Panc1 (cell line): ENCODE measurements at regions not wholly inside any gene's neighbourhood (a gene's known extent, or its start where the extent isn't known, plus 50 kb on each side); places are given as distances from the start of the nearest gene placed in this dataset.

Source experiments
- ATAC-seq: fragments of 200-7000 bp; cut with Tn5 transposase; 2 replicates; pipeline ENCODE4 v1.9.1; 2020; ENCODE audit warnings: mild to moderate bottlenecking, moderate library complexity
- BruUV-seq: library from RNA; stranded (reverse); fragments of 400-500 nt; replicated peaks from 2 replicates; lab custom pipeline; 2021; lab: Mats Ljungman, UMichigan
- CTCF ChIA-PET: fragments of 300-600 bp; sonication (Branson Sonifier 250); formaldehyde crosslinking; loops from one replicate; lab custom pipeline; 2022; ENCODE audit warnings: antibody characterized with exemption; lab: Charles Lee
- POLR2A ChIA-PET: fragments of 300-600 bp; sonication (Branson Sonifier 250); formaldehyde crosslinking; loops from one replicate; lab custom pipeline; 2022; ENCODE audit warnings: antibody characterized with exemption; lab: Charles Lee
- DNase-seq: peaks from one replicate; pipeline ENCODE4 v3.0.0-alpha.2; 2010; ENCODE audit warnings: low read depth, low spot score
- H3K27ac ChIP-seq: 2 replicates; pipeline ENCODE4 v1.5.1; 2011; ENCODE audit warnings: mild to moderate bottlenecking, low read length, inconsistent platforms
- H3K27me3 ChIP-seq: fragments of 200-500 bp; sonication (Bioruptor generic); 2 replicates; pipeline ENCODE4 v1.6.0; 2014; ENCODE audit warnings: low read length, inconsistent platforms; ENCODE audit not compliant: control insufficient read depth, insufficient read depth
- H3K36me3 ChIP-seq: fragments of 200-500 bp; sonication (Bioruptor generic); 2 replicates; pipeline ENCODE4 v1.5.1; 2014; ENCODE audit warnings: inconsistent platforms, mild to moderate bottlenecking, low read length, moderate library complexity; ENCODE audit not compliant: control insufficient read depth, insufficient read depth
- H3K4me1 ChIP-seq: 2 replicates; pipeline ENCODE4 v1.5.1; 2011; ENCODE audit warnings: inconsistent platforms, mild to moderate bottlenecking, low read length, moderate library complexity; ENCODE audit not compliant: control insufficient read depth, insufficient read depth
- H3K4me3 ChIP-seq, 2 experiments: 2 replicates each; pipeline ENCODE4 v1.5.1; 2011 to 2012; ENCODE audit warnings: low read depth in 2 of 2, low read length in 2 of 2, mild to moderate bottlenecking in 2 of 2, inconsistent platforms in 1 of 2, moderate library complexity in 1 of 2
- H3K9me3 ChIP-seq: fragments of 200-500 bp; sonication (Bioruptor generic); 2 replicates; pipeline ENCODE4 v1.5.1; 2014; ENCODE audit warnings: low read depth, mild to moderate bottlenecking, inconsistent platforms, low read length, moderate library complexity; ENCODE audit not compliant: control insufficient read depth, insufficient read depth
- CTCF ChIP-seq: fragments of 450-650 bp; IDR thresholded peaks from 2 replicates; pipeline ENCODE4 v1.5.1; 2017; ENCODE audit warnings: mild to moderate bottlenecking
- POLR2AphosphoS5 ChIP-seq: IDR thresholded peaks from 2 replicates; pipeline ENCODE4 v1.6.1; 2012; ENCODE audit warnings: mild to moderate bottlenecking, low read depth, low read length, moderate library complexity
- REST ChIP-seq, 2 experiments: IDR thresholded peaks; 2 replicates each; pipeline ENCODE4 v1.6.1; 2011 to 2012; ENCODE audit warnings: low read depth in 2 of 2, control low read depth in 1 of 2, low read length in 1 of 2, mild to moderate bottlenecking in 1 of 2, moderate library complexity in 1 of 2; ENCODE audit not compliant: insufficient read depth in 1 of 2
- SIN3A ChIP-seq: IDR thresholded peaks from 2 replicates; pipeline ENCODE4 v1.6.1; 2012; ENCODE audit warnings: low read depth, mild to moderate bottlenecking, low read length, moderate library complexity, borderline replicate concordance; ENCODE audit not compliant: insufficient read depth
- TCF7L2 ChIP-seq: IDR thresholded peaks from 2 replicates; pipeline ENCODE4 v1.6.1; 2011; ENCODE audit warnings: mild to moderate bottlenecking, low read depth, low read length, inconsistent platforms
- in situ Hi-C: cut with HindIII; loops from 2 replicates; pipeline ENCODE4 v1.10.0; 2016; ENCODE audit warnings: low sequenced_read_pairs, low pct_unique_long_range_greater_than_20kb
- intact Hi-C: fragments of 100-400 bp; cut with micrococcal nuclease; formaldehyde crosslinking; loops from one replicate; pipeline ENCODE4 v1.10.0; 2022; ENCODE audit not compliant: unreplicated experiment

GRCh38 chr1:73097917-73098316 lies 815.6 kb upstream of the NEGR1 start:
- H3K4me1 ChIP-seq = no peaks in the 10 kb centered on the region
- no peak for ATAC-seq
- no peaks in the 10 kb centered on the region for H3K9me3 ChIP-seq
- DNase-seq = no peak
- H3K27me3 ChIP-seq = no peaks in the 10 kb centered on the region
- H3K27ac ChIP-seq = no peak overlapping the region
- CTCF ChIA-PET = no interaction called here
- POLR2A ChIA-PET = interaction anchor here (0.6 kb wide), 1 partner anchor 1546 kb away, joined by 3 read pairs; no protein-coding TSS in a partner anchor
- BruUV-seq = no TSS peak
- H3K4me3 ChIP-seq = no peak overlapping the region
- TF ChIP-seq REST (IDR thresholded peaks at IDR 0.05; ENCODE audit: insufficient read depth in 1 of 2, low read depth in 2 of 2, low read length in 1 of 2) (no peak), SIN3A (no peak), POLR2AphosphoS5 (no peak), TCF7L2 (no peak), CTCF (no peak)
- in situ Hi-C loops (no loop called here), intact Hi-C loops (no loop called here)
- no peaks in the 10 kb centered on the region for H3K36me3 ChIP-seq

DNA sequence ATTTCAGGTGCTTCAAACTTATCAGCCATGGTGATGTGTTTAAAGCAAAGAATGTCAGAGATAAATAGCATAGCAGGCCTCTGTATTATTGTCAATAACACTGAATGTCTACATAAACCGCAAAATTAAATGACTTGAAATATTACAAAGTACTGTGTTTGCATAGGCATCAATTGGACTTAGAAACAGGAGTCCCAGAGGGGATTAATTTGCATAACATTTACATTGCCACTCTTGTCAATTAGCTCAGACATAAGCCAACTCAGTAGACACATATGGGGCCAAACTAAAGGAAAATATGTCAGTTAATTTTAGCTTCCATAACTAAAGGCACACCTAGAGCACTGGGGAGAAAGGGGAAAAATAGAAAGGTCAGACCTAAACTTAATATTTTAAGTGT lies 814.5 kb upstream of the NEGR1 start:
- in situ Hi-C loops = no loop called here
- no peak for ATAC-seq
- no TSS peak for BruUV-seq
- TF ChIP-seq SIN3A = no peak
- TF ChIP-seq POLR2AphosphoS5 = no peak
- no peak for TF ChIP-seq REST (IDR thresholded peaks at IDR 0.05; ENCODE audit: insufficient read depth in 1 of 2, low read depth in 2 of 2, low read length in 1 of 2)
- no peak for TF ChIP-seq TCF7L2
- no peak for TF ChIP-seq CTCF
- no peaks in the 10 kb centered on the region; the same call in 1 of the 2 replicates for H3K9me3 ChIP-seq
- CTCF ChIA-PET = no interaction called here
- no peaks in the 10 kb centered on the region for H3K27me3 ChIP-seq
- no peaks in the 10 kb centered on the region for H3K36me3 ChIP-seq
- H3K4me1 ChIP-seq = no peaks in the 10 kb centered on the region
- DNase-seq = no peak
- no peak overlapping the region for H3K27ac ChIP-seq
- POLR2A ChIA-PET = no interaction called here
- intact Hi-C loops = no loop called here
- no peak overlapping the region for H3K4me3 ChIP-seq
